ENCODE measurements at regions not wholly inside any gene's neighbourhood (a gene's known extent, or its start where the extent isn't known, plus 50 kb on each side); places are given as distances from the start of the nearest gene placed in this dataset.

GRCh38 chr12:58583940-58584339, 336.4 kb downstream of the LRIG3 start:
- no peak for DNase-seq (ENCODE audit: low spot score)

GRCh38 chr12:58584880-58585279, 335.4 kb downstream of the LRIG3 start:
- DNase-seq (ENCODE audit: low spot score), result no peak

GRCh38 chr12:58586762-58587161, 333.5 kb downstream of the LRIG3 start:
- no peak for DNase-seq (ENCODE audit: low spot score)

GRCh38 chr12:58588770-58589169, 331.5 kb downstream of the LRIG3 start:
- no peak for DNase-seq (ENCODE audit: low spot score)

DNA sequence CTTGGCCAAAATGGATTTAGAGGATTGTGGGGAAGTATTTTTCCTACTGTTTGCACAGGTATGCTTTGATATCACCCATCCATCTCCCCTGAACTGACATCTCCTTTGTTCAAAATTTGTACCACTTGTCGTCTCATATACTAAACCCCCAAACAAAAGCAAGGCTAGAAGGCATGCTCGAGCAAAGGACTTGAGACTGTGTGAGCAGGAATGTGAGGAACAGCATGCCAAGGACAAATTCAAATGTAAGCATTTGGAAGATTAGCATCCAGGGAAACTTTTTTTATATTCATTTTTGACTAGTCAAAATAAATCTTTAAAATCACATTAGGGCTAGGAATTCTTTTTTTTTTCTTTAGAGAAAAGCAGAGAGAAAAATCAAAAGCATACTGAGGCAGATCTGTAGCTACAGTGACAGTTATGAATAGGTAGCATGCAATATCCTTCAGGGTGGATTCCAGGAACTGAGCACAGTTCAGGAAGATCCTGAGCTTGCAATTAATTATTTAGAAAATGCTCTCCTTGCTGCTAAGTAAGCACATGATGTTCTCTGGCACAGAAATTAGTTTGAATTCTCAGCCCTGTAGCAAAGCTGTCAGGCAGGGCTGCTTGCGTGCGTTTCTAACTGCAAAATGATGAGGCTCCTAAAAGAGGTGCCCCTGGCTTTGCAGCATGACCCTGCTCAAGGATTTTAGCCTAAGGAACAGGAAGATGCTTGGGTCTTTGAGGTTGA, 327.7 kb downstream of the LRIG3 start:
- DNase-seq (ENCODE audit: low spot score), result no peak

GRCh38 chr12:58593557-58594304, 326.6 kb downstream of the LRIG3 start:
- DNase-seq (ENCODE audit: low spot score), result no peak

DNA sequence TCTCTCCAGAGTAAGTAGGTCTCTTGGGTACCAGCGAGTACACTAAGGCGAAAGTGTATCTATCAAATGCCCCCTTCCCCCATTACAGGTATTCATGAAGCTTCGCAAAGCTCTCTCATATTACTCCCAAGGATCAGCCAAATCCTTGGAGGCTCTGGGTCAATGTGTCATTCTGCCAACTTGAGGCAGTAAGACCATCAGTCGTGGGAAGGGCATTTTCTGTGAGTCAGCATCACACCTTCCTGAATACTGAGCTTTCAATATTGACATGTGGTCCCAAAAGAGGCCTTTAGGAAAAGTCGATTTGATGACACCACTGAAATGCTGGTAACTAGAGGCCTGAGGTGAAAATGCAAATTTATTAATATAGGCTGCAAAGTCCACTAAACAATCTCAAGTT, 323.9 kb downstream of the LRIG3 start:
- DNase-seq (ENCODE audit: low spot score), result no peak

GRCh38 chr12:58601529-58601928, 318.8 kb downstream of the LRIG3 start:
- no peak for DNase-seq (ENCODE audit: low spot score)

DNA sequence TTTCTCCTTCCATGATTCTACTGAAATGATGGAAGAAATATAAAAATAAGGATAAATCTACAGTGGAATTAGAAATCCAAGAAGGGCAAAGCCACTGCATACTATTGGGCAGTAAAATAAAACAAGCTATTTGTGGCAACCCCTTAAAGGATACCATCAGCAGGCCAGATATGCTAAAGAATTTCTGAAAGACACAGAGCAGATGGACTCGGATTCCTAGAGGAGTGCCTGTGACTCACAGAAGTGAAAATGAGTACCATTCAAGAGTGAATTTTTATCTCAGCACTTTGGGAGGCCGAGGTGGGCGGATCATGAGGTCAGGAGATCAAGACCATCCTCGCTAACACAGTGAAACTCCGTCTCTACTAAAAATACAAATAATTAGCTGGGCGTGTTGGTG, 318.1 kb downstream of the LRIG3 start:
- DNase-seq (ENCODE audit: low spot score), result no peak

DNA sequence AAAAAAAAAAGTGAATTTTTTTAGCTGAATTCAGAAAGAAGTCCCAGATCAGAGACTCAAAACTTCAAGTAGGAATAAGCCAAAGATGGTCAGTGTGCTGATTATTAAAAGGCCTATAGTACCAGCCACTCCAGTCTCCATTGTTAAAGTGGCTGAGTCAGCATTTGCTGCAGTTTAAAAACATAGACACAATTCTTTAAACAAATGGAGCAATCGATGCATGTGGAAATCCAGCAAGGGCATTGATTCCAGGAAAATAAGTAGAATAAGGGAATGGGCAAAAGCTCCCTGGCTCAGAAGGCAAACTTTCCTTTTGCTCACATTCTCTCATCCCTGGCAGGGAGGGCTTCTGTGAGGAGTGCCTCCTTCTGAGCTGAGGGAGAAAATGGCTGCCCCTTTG, 317.6 kb downstream of the LRIG3 start:
- DNase-seq (ENCODE audit: low spot score), result no peak

- no peak for DNase-seq (ENCODE audit: low spot score)
These were observed 312.5 kb downstream of the LRIG3 start for GRCh38 chr12:58607805-58608204.

- DNase-seq (ENCODE audit: low spot score), result no peak
These were observed 311.6 kb downstream of the LRIG3 start for GRCh38 chr12:58608711-58609110.

DNA sequence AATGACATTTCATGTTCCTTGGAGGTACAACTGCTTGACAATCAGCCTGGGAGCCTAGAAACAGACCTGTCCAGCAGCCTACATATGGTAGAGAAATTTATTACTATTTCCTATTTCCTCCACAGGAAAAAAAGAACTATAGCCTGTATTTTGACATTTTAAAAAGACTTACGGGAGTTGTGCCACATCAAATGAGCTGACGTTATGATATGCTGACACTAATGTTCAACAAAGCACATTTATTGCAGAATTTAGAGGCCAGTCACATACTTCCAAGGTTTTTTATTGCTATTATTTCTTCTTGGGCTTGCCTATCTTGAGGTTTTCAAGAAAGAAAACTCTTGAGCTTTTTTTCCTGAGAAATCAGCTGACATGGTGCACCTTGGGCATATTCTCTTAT, 305.3 kb downstream of the LRIG3 start:
- no peak for DNase-seq (ENCODE audit: low spot score)

DNA sequence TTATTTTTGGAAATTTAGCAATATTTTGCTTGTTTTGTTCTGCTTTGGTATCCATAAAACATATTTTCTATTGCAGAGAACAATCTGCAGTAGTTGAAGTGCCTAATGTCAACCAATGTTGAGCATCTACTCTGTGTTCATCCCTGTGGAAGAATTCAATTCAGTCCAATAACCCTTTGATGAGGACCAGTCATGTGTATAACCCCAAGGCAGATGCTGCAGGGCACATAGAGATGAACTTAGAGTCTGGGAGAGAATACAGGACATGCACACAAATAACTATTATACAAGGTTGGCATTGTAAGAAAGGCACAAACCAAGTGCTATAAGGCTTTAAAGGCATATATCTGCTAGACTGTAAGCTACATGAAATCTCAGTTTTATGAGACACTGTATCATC, 304.7 kb downstream of the LRIG3 start:
- no peak for DNase-seq (ENCODE audit: low spot score)

- no peak for DNase-seq (ENCODE audit: low spot score)
These were observed 303.7 kb downstream of the LRIG3 start for GRCh38 chr12:58616618-58617017.

- DNase-seq (ENCODE audit: low spot score), result no peak
These were observed 299.2 kb downstream of the LRIG3 start for GRCh38 chr12:58621126-58621525.

- DNase-seq (ENCODE audit: low spot score), result no peak
These were observed 290.9 kb downstream of the LRIG3 start for GRCh38 chr12:58629376-58629775.

DNA sequence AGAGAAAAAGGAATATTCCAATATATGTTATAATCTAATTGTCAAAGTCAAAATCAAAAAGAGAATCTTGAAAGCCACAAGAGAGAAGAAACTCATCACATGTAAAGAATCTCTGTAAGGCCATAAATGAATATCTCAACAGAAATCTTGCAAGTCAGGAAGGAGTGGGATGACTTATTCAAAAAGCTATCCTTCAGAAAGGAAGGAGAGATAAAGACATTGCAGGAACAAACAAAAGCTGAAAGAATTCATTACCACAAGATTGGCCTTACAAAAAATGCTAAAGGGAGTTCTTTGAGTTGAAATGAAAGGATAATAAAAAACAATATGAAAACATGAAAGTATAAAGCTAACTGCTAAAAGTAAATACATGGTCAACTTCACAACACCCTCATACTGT, 286.8 kb downstream of the LRIG3 start:
- DNase-seq (ENCODE audit: low spot score), result no peak

DNA sequence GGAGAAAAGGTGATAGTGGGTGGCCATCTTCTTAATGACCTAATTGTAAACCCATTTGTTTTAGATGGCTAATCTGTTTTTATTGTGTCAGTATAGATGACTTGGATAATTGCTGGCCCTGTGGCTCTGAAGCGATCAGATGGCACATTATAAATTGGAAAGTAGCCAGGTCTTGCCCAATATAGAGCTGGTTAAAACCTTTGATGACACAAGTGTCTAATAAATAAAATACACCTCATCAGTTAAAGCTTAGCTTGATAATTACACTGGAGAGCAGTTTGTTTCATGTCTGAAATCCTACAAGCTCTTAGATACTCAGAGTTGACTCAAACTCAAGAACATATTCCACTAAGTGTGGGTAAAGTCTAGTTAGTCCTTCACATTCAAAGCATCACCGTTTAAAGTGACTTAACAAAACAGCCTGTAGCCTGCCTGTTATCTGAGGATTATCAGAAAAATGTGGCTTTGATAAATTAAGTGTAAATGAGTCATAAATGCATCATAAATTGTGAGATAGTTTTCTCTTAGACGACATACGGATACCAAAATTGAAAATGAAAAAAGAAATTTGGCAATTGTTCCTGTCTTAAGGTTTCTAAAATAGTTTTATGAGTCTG, 280.9 kb downstream of the LRIG3 start:
- no peak for DNase-seq (ENCODE audit: low spot score)

GRCh38 chr12:58640314-58640713, 280.0 kb downstream of the LRIG3 start:
- no peak for DNase-seq (ENCODE audit: low spot score)

DNA sequence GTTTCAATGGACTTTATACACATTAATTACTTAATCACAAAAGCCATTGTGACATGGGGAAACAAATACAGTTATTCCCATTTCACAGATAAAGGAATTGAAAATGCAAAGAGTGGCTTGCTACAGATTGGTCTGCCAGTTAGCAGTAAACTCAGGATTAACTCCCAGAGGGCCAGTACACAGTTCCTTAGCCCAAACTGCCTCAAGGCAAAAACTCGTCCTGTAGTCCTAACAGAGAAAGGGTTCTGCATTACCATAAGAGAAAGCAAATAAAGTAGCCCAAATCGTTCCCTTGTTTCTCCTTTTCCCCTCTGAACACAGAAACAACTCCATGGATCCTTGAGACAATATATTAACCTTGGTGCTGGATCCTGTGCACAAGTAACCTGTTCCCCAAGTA, 274.4 kb downstream of the LRIG3 start:
- DNase-seq (ENCODE audit: low spot score), result no peak

DNA sequence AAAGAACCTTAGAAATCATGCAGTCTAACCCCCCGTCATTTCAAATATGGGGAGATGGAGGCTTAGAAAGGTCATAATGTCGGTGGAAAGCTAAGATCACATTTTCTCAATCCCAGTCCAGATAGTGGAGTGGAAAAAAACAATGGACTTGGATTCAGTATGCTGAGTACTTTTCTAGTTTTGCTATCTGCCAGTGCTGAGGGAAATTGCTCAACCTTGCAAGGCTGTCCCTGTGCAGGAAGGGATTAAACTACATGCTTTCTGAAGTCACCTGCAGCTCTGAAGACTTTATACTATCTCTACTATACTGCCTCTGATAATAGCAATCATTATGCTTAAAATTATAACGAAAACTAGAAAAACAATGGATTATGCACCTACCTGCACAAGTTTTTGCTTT, 272.8 kb downstream of the LRIG3 start:
- DNase-seq (ENCODE audit: low spot score), result no peak

GRCh38 chr12:58648176-58648575, 272.1 kb downstream of the LRIG3 start:
- no peak for DNase-seq (ENCODE audit: low spot score)
